ENCODE measurements at regions not wholly inside any gene's neighbourhood (a gene's known extent, or its start where the extent isn't known, plus 50 kb on each side); places are given as distances from the start of the nearest gene placed in this dataset.
"Not testable (repeated sequence)": the region's sequence is repeated elsewhere in the genome, so short reads cannot be mapped to it uniquely, and the experiment has no call there.

DNA sequence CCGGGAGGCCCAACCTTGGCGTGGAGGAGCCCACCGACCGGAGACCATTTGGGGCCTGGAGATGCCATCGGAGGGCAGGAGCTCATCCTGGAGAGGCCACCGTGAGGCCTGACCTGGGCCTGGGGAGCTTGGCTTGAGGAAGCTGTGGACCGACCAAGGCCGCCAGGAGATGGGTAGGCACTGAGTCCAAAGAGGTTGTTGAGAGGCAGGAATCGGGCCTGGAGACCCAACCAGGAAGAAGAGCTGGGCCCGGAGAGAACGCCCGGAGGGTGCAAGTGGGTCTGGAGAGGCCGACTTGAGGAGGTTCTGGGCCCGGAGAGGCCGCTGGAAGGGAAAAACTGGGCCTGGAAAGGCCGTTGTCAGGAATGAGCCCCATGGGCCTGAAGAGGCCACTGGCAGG lies 313.8 kb downstream of the OR4F29 start:
- H3K36me3 ChIP-seq (replicated peaks in 1 of 2; ENCODE audit: control insufficient read depth in 1 of 2, insufficient read depth in 2 of 2, low read length in 2 of 2); H4K20me1 ChIP-seq (ENCODE audit: insufficient read depth, low read length); H3K4me3 Mint-ChIP-seq; H3K79me2 ChIP-seq (ENCODE audit: insufficient read depth, low read length); H3K27ac Mint-ChIP-seq; H3K9me3 Mint-ChIP-seq; H2AFZ ChIP-seq (ENCODE audit: insufficient read depth, low read depth, low read length, poor library complexity, severe bottlenecking); H3K4me2 ChIP-seq (replicated peaks; ENCODE audit: extremely low read depth, low read length, poor library complexity, severe bottlenecking); H3K27ac ChIP-seq (ENCODE audit: low read depth in 1 of 2, low read length in 2 of 2); intact Hi-C loops (cut with micrococcal nuclease); H3K36me3 Mint-ChIP-seq; H3K9me3 ChIP-seq (replicated peaks in 1 of 2; ENCODE audit: control insufficient read depth in 1 of 2, insufficient read depth in 1 of 2, low read length in 2 of 2); H3K4me1 ChIP-seq (ENCODE audit: control insufficient read depth in 1 of 2, insufficient read depth in 2 of 2, low read length in 2 of 2); DNase-seq; H3K27me3 ChIP-seq (ENCODE audit: control insufficient read depth in 2 of 2, insufficient read depth in 2 of 2, low read length in 2 of 2); H3K27me3 Mint-ChIP-seq (ENCODE audit: low read depth in 3 of 3); H3K4me1 Mint-ChIP-seq; H3K9ac ChIP-seq (ENCODE audit: insufficient read depth, low read length, poor library complexity, severe bottlenecking); H3K4me3 ChIP-seq (replicated peaks in 1 of 3; ENCODE audit: low read depth in 2 of 3, low read length in 3 of 3): not testable (repeated sequence)
- WGBS (ENCODE audit: insufficient coverage), result no CpG with 5 or more reads among the region's 16 CpGs

GRCh38 chr1:136344-136932 lies 315.0 kb downstream of the OR4F29 start:
- not testable (repeated sequence) for H3K27ac Mint-ChIP-seq

DNA sequence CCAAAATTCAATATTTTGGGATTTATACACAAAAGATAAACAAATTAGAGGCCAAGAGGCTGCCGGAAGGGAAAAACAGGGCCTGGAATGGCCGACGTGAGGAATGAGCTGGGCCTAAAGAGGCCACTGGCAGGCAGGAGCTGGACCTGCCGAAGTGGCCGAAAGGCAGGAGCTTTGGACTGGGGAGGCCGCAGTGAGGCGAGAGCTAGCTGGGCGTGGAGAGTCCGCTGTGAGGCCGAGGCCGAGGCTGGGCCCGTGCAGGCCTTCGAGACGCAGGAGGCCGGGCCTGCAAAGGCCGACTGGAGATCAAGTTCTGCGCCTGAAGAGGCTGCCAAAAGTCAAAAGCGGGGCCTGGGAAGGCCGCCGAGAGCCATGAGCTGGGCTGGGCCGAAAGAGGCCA lies 316.5 kb downstream of the OR4F29 start:
- H2AFZ ChIP-seq (ENCODE audit: insufficient read depth, low read depth, low read length, poor library complexity, severe bottlenecking); H3K27ac Mint-ChIP-seq; H3K27me3 Mint-ChIP-seq (ENCODE audit: low read depth in 3 of 3); H3K4me2 ChIP-seq (replicated peaks; ENCODE audit: extremely low read depth, low read length, poor library complexity, severe bottlenecking); H3K79me2 ChIP-seq (ENCODE audit: insufficient read depth, low read length); intact Hi-C loops (cut with micrococcal nuclease); H3K9me3 ChIP-seq (replicated peaks in 1 of 2; ENCODE audit: control insufficient read depth in 1 of 2, insufficient read depth in 1 of 2, low read length in 2 of 2); H3K27me3 ChIP-seq (ENCODE audit: control insufficient read depth in 2 of 2, insufficient read depth in 2 of 2, low read length in 2 of 2); H4K20me1 ChIP-seq (ENCODE audit: insufficient read depth, low read length); H3K4me1 Mint-ChIP-seq; H3K27ac ChIP-seq (ENCODE audit: low read depth in 1 of 2, low read length in 2 of 2); H3K4me3 Mint-ChIP-seq; DNase-seq; H3K9ac ChIP-seq (ENCODE audit: insufficient read depth, low read length, poor library complexity, severe bottlenecking); H3K4me1 ChIP-seq (ENCODE audit: control insufficient read depth in 1 of 2, insufficient read depth in 2 of 2, low read length in 2 of 2); H3K9me3 Mint-ChIP-seq; H3K36me3 ChIP-seq (replicated peaks in 1 of 2; ENCODE audit: control insufficient read depth in 1 of 2, insufficient read depth in 2 of 2, low read length in 2 of 2); H3K4me3 ChIP-seq (replicated peaks in 1 of 3; ENCODE audit: low read depth in 2 of 3, low read length in 3 of 3); H3K36me3 Mint-ChIP-seq: not testable (repeated sequence)
- 95% methylated on average over 11 of the region's 21 CpGs for WGBS (ENCODE audit: insufficient coverage)

More at GRCh38 chr1:136344-136932, 315.0 kb downstream of the OR4F29 start:
- H3K9me3 ChIP-seq (replicated peaks in 1 of 2; ENCODE audit: control insufficient read depth in 1 of 2, insufficient read depth in 1 of 2, low read length in 2 of 2); H3K27me3 Mint-ChIP-seq (ENCODE audit: low read depth in 3 of 3); H3K9me3 Mint-ChIP-seq; H3K9ac ChIP-seq (ENCODE audit: insufficient read depth, low read length, poor library complexity, severe bottlenecking); H3K27me3 ChIP-seq (ENCODE audit: control insufficient read depth in 2 of 2, insufficient read depth in 2 of 2, low read length in 2 of 2); H2AFZ ChIP-seq (ENCODE audit: insufficient read depth, low read depth, low read length, poor library complexity, severe bottlenecking); H3K4me1 Mint-ChIP-seq; H3K4me3 Mint-ChIP-seq; DNase-seq; H3K36me3 ChIP-seq (replicated peaks in 1 of 2; ENCODE audit: control insufficient read depth in 1 of 2, insufficient read depth in 2 of 2, low read length in 2 of 2); H4K20me1 ChIP-seq (ENCODE audit: insufficient read depth, low read length); H3K27ac ChIP-seq (ENCODE audit: low read depth in 1 of 2, low read length in 2 of 2); H3K4me3 ChIP-seq (replicated peaks in 1 of 3; ENCODE audit: low read depth in 2 of 3, low read length in 3 of 3); H3K4me2 ChIP-seq (replicated peaks; ENCODE audit: extremely low read depth, low read length, poor library complexity, severe bottlenecking); H3K36me3 Mint-ChIP-seq; H3K4me1 ChIP-seq (ENCODE audit: control insufficient read depth in 1 of 2, insufficient read depth in 2 of 2, low read length in 2 of 2); H3K79me2 ChIP-seq (ENCODE audit: insufficient read depth, low read length); intact Hi-C loops (cut with micrococcal nuclease): not testable (repeated sequence)
- 97% methylated on average over 22 of the region's 34 CpGs for WGBS (ENCODE audit: insufficient coverage)

- H3K27me3 Mint-ChIP-seq (ENCODE audit: low read depth in 3 of 3); H3K4me3 ChIP-seq (replicated peaks in 1 of 3; ENCODE audit: low read depth in 2 of 3, low read length in 3 of 3); H3K9ac ChIP-seq (ENCODE audit: insufficient read depth, low read length, poor library complexity, severe bottlenecking); H3K27ac ChIP-seq (ENCODE audit: low read depth in 1 of 2, low read length in 2 of 2); H2AFZ ChIP-seq (ENCODE audit: insufficient read depth, low read depth, low read length, poor library complexity, severe bottlenecking); H3K9me3 Mint-ChIP-seq; H3K4me1 ChIP-seq (ENCODE audit: control insufficient read depth in 1 of 2, insufficient read depth in 2 of 2, low read length in 2 of 2); H3K4me2 ChIP-seq (replicated peaks; ENCODE audit: extremely low read depth, low read length, poor library complexity, severe bottlenecking); H3K36me3 ChIP-seq (replicated peaks in 1 of 2; ENCODE audit: control insufficient read depth in 1 of 2, insufficient read depth in 2 of 2, low read length in 2 of 2); H3K27ac Mint-ChIP-seq; H3K4me3 Mint-ChIP-seq; H3K36me3 Mint-ChIP-seq; H3K79me2 ChIP-seq (ENCODE audit: insufficient read depth, low read length); DNase-seq; intact Hi-C loops (cut with micrococcal nuclease); H3K27me3 ChIP-seq (ENCODE audit: control insufficient read depth in 2 of 2, insufficient read depth in 2 of 2, low read length in 2 of 2); H3K9me3 ChIP-seq (replicated peaks in 1 of 2; ENCODE audit: control insufficient read depth in 1 of 2, insufficient read depth in 1 of 2, low read length in 2 of 2); H4K20me1 ChIP-seq (ENCODE audit: insufficient read depth, low read length); H3K4me1 Mint-ChIP-seq: not testable (repeated sequence)
Observed at GRCh38 chr1:118440-118839, 333.0 kb downstream of the OR4F29 start.

Measured in CD14-positive monocyte (primary cell).